ENCODE measurements at regions not wholly inside any gene's neighbourhood (a gene's known extent, or its start where the extent isn't known, plus 50 kb on each side); places are given as distances from the start of the nearest gene placed in this dataset.

DNA sequence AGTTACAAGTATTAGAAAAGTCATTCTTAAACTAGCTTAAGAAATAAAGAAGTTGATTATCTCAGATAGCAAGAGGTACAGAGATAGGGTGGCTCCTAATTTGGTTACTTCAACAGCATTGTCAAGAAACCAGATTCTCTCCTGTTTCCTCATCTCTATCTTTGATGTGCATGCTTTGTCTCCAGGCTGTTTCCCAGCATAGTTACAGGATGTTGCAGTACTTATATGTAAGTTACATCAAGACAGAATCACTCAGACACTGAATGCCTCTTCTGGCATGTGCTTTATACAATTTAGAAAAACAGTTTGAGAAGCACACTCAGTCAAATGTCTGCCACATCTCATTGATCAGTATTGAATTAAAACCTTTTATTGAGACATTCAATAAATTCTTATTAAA is 189.5 kb upstream of the UBE2E3 start:
- no peak for TF ChIP-seq GABPA (IDR thresholded peaks at IDR 0.05; ENCODE audit: low read depth)
- TF ChIP-seq CTCF (IDR thresholded peaks at IDR 0.05), result no peak
- TF ChIP-seq ZBTB33 (IDR thresholded peaks at IDR 0.05; ENCODE audit: borderline replicate concordance, low read depth), result no peak
- TF ChIP-seq POLR2AphosphoS5 (IDR thresholded peaks at IDR 0.05; ENCODE audit: low read depth, low read length), result no peak
- TF ChIP-seq, protein P1, sequence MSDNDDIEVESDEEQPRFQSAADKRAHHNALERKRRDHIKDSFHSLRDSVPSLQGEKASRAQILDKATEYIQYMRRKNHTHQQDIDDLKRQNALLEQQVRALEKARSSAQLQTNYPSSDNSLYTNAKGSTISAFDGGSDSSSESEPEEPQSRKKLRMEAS (IDR thresholded peaks at IDR 0.05; ENCODE audit: low read depth), result no peak

Measured in SK-N-SH (cell line).